ENCODE measurements at regions not wholly inside any gene's neighbourhood (a gene's known extent, or its start where the extent isn't known, plus 50 kb on each side); places are given as distances from the start of the nearest gene placed in this dataset.

DNA sequence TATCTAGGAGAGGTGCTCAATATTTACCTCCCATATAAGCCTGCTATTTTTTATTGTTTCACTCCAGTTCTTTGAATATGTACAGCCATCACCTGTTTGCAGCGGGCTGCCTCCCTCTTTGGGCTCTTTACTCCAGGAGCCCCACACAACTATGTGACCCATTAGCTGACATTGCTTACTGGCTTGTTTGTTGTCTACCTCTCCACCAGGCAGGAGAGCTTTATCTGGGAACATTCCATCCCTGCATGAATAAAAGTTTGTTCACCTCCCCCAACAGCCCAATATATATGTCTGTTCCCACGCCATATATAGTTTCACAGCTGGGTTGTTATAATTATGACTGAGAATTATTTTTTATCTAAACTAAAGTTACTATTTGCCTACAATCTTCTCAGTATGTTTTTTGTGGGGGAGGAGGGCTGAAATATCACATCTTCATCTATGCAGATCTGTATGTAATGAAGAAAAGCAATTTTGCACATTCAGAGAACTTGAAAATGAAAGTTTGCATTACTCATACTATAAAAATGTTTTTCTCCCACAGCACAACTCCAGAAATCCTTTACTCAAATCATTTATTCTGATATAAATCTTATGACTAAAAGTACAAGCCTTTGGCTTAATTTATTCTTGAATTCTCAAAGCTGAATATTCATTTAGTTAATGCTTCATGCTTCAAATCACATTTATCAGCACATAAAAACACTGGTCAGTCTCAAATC, 61.2 kb upstream of the DAPP1 start:
- DNase-seq (no peak), ATAC-seq (peak; percentile 18 to 77 (median 39))
- no peaks in the 10 kb centered on the region for H3K36me3 ChIP-seq
- no peak for TF ChIP-seq POLR2A (IDR thresholded peaks at IDR 0.05)
- TF ChIP-seq, protein P1, sequence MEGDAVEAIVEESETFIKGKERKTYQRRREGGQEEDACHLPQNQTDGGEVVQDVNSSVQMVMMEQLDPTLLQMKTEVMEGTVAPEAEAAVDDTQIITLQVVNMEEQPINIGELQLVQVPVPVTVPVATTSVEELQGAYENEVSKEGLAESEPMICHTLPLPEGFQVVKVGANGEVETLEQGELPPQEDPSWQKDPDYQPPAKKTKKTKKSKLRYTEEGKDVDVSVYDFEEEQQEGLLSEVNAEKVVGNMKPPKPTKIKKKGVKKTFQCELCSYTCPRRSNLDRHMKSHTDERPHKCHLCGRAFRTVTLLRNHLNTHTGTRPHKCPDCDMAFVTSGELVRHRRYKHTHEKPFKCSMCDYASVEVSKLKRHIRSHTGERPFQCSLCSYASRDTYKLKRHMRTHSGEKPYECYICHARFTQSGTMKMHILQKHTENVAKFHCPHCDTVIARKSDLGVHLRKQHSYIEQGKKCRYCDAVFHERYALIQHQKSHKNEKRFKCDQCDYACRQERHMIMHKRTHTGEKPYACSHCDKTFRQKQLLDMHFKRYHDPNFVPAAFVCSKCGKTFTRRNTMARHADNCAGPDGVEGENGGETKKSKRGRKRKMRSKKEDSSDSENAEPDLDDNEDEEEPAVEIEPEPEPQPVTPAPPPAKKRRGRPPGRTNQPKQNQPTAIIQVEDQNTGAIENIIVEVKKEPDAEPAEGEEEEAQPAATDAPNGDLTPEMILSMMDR (IDR thresholded peaks at IDR 0.05) = no peak
- intact Hi-C loops (cut with DNase I) = no loop called here
- H3K9me3 ChIP-seq = no peaks in the 10 kb centered on the region
- H3K27me3 ChIP-seq = no peaks in the 10 kb centered on the region
- no peak overlapping the region for H3K27ac ChIP-seq
- WGBS, 4 donors = 76 to 91% (median 82%) methylated on average over 2 of the region's 2 CpGs
- H3K4me3 ChIP-seq = no peak overlapping the region
- peaks cover 0 to 8% (median 0%) of the 10 kb centered on the region in 12 donors for H3K4me1 ChIP-seq

DNA sequence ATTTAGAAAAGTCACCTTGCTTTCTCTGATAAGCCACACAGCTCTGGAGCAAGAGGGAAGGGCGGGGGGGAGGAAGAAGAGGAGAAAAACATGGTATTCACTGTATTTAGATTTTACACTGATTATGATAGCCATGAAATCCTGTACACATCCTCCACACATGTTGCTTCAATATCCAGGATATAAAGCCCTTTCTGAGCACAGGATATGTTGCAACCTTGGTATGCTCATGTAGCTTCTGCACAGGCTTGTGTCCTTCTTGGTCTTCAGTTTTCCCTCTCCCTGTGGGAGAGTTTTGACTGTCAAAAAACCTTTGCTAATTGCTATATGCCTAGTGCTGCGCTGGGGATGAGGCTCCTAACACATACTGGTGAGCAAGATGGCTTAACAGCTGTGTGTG, 61.9 kb upstream of the DAPP1 start:
- TF ChIP-seq, protein P1 (IDR thresholded peaks at IDR 0.05) = no peak
- no peak for TF ChIP-seq POLR2A (IDR thresholded peaks at IDR 0.05)
- Histone ChIP-seq H3K36me3 (no peaks in the 10 kb centered on the region), H3K4me1 (peaks cover 0 to 8% (median 0%) of the 10 kb centered on the region in 12 donors), H3K4me3 (no peak overlapping the region), H3K27me3 (no peaks in the 10 kb centered on the region), H3K9me3 (no peaks in the 10 kb centered on the region), H3K27ac (no peak overlapping the region)
- intact Hi-C loops (cut with DNase I) = no loop called here
- 72 to 81% (median 77%) methylated on average over 2 of the region's 2 CpGs for WGBS, 4 donors
- DNase-seq = no peak
- ATAC-seq = peak in 2 of 4 donors; percentile 9 to 46

DNA sequence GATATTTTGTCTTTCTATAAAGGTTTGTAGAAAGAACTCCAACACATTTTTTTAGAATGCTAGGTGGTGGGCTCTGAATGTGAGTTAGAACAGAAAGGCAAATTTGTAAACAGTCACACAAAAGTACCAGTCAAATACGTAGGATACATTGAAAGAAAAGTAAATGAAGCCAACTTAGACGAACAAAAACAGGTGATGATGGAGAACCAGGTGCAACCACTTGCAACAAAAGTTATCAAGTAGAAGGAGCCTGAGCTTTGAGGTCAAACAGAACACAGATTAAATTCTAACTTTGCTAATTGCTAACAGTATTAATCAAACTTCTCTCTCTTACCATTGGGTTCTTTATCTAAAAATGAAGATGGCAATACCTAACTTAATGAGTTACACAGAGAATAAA, 62.7 kb upstream of the DAPP1 start:
- whole genome bisulfite sequencing, 4 donors = 72 to 85% (median 75%) methylated on average over 2 of the region's 2 CpGs
- ATAC-seq (no peak), DNase-seq (no peak)
- Histone ChIP-seq H3K4me1 (peaks cover 0 to 8% (median 0%) of the 10 kb centered on the region in 12 donors), H3K4me3 (no peak overlapping the region), H3K36me3 (no peaks in the 10 kb centered on the region), H3K27me3 (no peaks in the 10 kb centered on the region), H3K9me3 (no peaks in the 10 kb centered on the region), H3K27ac (no peak overlapping the region)
- TF ChIP-seq, protein P1 (IDR thresholded peaks at IDR 0.05) = no peak
- TF ChIP-seq POLR2A (IDR thresholded peaks at IDR 0.05) = no peak
- intact Hi-C loops (cut with DNase I) = no loop called here

DNA sequence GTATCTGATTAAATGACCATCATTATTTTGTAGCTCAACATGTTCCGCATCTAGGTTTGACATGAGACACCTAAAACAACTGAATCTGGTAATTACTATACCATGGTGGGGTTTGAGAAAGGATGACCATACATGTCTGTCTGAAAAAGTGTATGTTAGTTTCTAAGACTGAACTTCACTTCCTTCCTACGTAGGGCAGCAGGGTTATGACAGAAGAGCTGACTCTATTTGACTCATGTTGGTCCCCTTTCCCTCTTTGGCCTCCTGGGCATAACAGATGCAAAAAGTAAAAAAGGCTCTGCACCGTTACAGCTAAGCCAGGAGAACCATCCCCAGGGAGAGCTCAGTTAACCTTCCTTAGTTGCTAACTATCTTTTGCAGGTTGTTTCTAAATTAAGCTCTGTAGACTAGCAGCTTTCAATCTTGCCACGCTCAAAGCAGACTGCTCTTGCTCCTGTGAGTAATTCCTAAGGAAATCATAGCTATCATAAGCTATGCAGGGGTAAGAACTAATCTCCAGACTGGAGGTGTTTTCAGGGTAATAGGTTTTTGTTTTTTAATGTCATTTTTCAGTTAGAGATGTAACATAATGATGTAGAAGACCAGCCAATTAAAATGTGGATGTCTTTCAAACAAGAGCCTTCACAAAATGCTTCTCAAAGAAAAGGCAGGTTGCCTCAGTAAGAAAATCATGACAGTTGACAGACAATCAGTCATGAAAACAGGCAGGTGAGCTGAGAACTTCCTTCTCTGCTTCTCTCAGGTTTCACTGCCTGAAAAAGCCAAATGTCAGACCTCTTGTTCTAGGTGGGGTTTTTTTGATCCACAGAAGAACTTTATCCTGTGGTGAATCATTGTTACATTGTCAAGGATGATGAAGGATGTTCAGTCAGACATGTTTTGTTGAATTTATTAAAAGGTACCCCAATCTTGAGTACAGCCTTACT, 66.9 kb upstream of the DAPP1 start:
- 48 to 59% (median 53%) methylated on average over 4 of the region's 4 CpGs for WGBS, 4 donors
- TF ChIP-seq, protein P1 (IDR thresholded peaks at IDR 0.05) = no peak
- no peak for TF ChIP-seq POLR2A (IDR thresholded peaks at IDR 0.05)
- Histone ChIP-seq H3K36me3 (no peaks in the 10 kb centered on the region), H3K27me3 (no peaks in the 10 kb centered on the region), H3K4me3 (no peak overlapping the region), H3K4me1 (peaks cover 0 to 2% (median 0%) of the 10 kb centered on the region in 12 donors), H3K27ac (no peak overlapping the region), H3K9me3 (no peaks in the 10 kb centered on the region)
- ATAC-seq (no peak), DNase-seq (no peak)
- intact Hi-C loops (cut with DNase I) = no loop called here
